Kidney epithelial cell (primary cell): ENCODE measurements at regions not wholly inside any gene's neighbourhood (a gene's known extent, or its start where the extent isn't known, plus 50 kb on each side); places are given as distances from the start of the nearest gene placed in this dataset.

ENCODE experiments used
- DNase-seq: peaks from one replicate; pipeline ENCODE4 v3.0.0-alpha.2; 2010; ENCODE audit warnings: low read depth
- H3K27me3 ChIP-seq: 2 replicates; pipeline ENCODE4 v1.6.0; 2011; ENCODE audit warnings: low read length; ENCODE audit not compliant: control insufficient read depth, insufficient read depth
- H3K36me3 ChIP-seq: 2 replicates; pipeline ENCODE4 v1.5.1; 2011; ENCODE audit warnings: low read length; ENCODE audit not compliant: control insufficient read depth, insufficient read depth
- H3K4me3 ChIP-seq: 2 replicates; pipeline ENCODE4 v1.5.1; 2011; ENCODE audit warnings: low read depth, mild to moderate bottlenecking, control low read depth, low read length
- TF ChIP-seq, protein P1 (sequence below): IDR thresholded peaks from 2 replicates; pipeline ENCODE4 v1.5.1; 2011; ENCODE audit warnings: mild to moderate bottlenecking, moderate library complexity, low read length, control low read depth, inconsistent platforms; ENCODE audit not compliant: insufficient read depth, poor library complexity, severe bottlenecking

DNA sequence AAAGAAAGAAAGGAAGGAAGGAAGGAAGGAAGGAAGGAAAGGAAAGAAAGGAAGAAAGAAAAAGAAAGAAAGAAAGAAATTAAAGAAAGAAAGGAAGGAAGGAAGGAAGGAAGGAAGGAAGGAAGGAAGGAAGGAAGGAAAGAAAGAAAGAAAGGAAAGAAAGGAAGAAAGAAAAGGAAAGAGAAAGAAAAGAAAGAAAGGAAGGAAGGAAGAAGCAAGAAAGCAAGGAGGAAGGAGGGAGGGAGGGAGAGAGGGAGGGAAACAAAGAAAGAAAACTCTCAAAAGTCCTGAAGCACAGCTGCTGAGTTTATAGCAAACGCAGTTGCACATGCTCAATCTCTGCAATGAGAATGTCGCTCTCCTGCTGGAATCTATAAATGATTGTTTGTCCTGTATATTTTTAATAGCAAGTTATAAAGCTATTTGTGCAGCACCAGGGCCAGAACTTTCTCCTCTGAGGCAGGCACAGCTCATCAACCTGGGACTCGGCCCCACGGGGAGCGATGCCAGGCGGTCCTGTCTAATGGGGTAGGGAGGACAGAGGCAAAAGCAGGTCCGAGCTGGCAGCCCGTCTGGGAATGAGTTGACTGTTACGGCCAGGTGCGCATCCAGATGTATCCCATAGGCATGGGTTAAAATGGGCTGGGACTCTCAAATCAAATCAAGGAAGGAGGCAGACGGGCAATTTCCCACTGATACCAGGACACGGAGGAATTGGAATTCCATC lies 118.0 kb upstream of the PFKP start:
- H3K36me3 ChIP-seq, result no peaks in the 10 kb centered on the region
- no peak overlapping the region for H3K4me3 ChIP-seq
- TF ChIP-seq, protein P1, sequence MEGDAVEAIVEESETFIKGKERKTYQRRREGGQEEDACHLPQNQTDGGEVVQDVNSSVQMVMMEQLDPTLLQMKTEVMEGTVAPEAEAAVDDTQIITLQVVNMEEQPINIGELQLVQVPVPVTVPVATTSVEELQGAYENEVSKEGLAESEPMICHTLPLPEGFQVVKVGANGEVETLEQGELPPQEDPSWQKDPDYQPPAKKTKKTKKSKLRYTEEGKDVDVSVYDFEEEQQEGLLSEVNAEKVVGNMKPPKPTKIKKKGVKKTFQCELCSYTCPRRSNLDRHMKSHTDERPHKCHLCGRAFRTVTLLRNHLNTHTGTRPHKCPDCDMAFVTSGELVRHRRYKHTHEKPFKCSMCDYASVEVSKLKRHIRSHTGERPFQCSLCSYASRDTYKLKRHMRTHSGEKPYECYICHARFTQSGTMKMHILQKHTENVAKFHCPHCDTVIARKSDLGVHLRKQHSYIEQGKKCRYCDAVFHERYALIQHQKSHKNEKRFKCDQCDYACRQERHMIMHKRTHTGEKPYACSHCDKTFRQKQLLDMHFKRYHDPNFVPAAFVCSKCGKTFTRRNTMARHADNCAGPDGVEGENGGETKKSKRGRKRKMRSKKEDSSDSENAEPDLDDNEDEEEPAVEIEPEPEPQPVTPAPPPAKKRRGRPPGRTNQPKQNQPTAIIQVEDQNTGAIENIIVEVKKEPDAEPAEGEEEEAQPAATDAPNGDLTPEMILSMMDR, result no peak

DNA sequence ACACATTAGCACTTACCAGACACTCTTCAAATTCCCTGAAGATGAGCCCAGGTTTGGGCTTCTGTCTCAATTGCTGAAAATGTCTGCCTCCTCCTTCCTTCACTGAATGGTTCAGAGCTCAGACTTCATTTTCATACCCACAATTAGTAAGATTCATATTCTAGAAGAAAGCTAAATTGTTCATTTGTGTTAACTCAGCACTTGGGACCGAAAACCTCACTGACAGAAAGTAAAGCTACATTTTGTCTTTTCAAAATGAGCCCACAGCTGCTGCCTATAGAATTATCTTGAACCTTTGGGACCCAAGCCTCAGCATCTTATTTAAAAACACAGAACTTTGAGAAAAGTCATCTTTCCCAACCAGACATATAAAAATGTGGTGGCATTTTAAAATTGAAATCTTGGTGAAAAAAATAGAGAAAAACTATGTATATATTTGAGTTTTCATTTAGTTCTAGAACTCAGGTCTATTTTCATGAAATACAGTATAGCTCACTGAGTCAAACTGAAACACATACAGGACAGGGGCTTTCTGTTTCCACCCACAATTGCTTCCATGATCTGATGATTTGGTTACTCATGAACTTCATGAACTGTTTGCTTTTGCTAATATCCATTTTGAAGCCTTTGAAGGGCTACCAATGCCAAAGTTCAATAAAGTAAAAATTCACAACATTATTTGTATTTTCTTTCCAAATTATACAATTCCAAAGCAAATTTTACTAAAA lies 119.1 kb upstream of the PFKP start:
- H3K36me3 ChIP-seq, result no peaks in the 10 kb centered on the region
- no peak for DNase-seq
- H3K4me3 ChIP-seq, result no peak overlapping the region
- no peaks in the 10 kb centered on the region for H3K27me3 ChIP-seq
- TF ChIP-seq, protein P1, result no peak

More for the DNA sequence above, 118.0 kb upstream of the PFKP start:
- DNase-seq, result no peak
- H3K27me3 ChIP-seq, result no peaks in the 10 kb centered on the region

DNA sequence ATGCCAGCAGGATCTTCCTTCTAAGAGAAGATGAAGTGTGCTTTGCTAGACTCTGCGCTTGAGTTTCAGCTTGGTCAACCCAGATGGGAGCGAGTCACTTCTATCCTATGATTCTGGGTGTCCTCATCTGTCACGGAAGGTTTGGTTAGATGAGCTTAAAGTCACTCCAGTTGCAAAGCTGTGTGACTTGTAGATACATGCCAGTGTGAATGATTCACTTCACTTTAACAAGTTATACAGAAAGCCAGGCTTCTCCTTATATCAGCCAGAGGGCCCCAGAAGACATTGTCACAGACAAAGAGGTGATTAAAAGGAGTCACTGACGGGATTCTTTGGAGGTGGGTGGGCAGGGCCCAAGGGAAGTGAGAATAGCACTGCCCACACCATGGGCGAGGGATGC lies 122.6 kb upstream of the PFKP start:
- H3K27me3 ChIP-seq, result no peaks in the 10 kb centered on the region
- H3K4me3 ChIP-seq, result no peak overlapping the region
- TF ChIP-seq, protein P1, result no peak
- no peaks in the 10 kb centered on the region for H3K36me3 ChIP-seq
- no peak for DNase-seq

DNA sequence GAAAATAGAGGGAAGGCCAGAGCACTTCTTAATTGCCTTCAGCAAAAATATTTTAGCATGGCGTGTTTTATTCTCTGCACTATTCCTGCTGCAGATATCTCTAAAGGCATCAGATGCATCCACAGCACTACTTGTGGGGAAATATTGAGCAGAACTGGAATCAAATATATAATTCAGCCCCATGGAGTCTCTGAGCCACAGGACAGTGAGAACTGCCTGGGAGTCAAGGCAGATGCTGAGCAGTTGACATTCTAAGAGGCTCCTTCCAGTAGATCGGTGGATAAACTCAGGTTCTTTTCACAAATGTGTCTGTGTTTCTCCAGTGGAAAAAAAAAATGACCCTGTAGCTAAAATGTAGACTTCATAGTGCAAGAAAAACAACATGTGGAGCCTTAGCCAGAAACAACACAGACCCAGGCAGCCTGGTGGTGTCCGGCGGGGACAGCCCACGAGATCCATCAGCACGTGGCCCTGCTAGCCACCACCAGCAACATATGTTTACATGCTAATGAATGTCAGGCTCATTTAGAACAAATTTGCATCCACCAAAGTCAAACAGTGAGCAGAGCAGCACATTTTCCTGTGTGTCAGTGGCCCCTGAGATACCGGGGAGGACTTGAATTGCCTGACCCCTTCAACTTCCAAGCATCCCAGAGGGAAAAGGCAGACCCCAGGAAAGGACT lies 123.3 kb upstream of the PFKP start:
- no peak for DNase-seq
- H3K36me3 ChIP-seq, result no peaks in the 10 kb centered on the region
- TF ChIP-seq, protein P1, result no peak
- H3K27me3 ChIP-seq, result no peaks in the 10 kb centered on the region
- no peak overlapping the region for H3K4me3 ChIP-seq

DNA sequence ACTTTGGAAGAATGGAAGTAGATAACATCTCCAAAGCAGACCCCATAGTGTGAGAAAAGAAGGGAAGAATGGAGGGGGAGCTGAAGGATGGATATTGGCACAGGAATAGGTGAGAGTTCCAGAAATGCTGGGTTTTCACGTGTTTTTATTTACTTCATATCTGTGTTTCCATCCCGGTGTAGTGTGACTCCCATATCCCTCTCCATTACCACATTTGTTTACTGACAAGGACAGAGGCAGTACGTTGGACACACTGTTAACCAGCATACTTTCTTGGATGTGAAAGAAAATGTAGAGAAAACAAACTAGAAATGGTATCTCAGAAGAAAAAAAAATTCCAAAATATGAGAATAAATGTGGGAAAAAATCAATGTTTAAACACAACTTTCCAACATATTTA lies 124.4 kb upstream of the PFKP start:
- Histone ChIP-seq H3K27me3 (no peaks in the 10 kb centered on the region), H3K4me3 (no peak overlapping the region), H3K36me3 (no peaks in the 10 kb centered on the region)
- DNase-seq, result no peak
- TF ChIP-seq, protein P1, result no peak
